NB4 (cell line): ENCODE measurements at regions not wholly inside any gene's neighbourhood (a gene's known extent, or its start where the extent isn't known, plus 50 kb on each side); places are given as distances from the start of the nearest gene placed in this dataset.

Experiments
- CTCF ChIP-seq: IDR thresholded peaks from one replicate; pipeline ENCODE4 v1.5.1; 2012; ENCODE audit warnings: low read depth, low read length
- MYC ChIP-seq: IDR thresholded peaks from 2 replicates; pipeline ENCODE4 v1.6.1; 2011; ENCODE audit warnings: low read depth, low read length

- TF ChIP-seq CTCF, result no peak
- no peak for TF ChIP-seq MYC
Observed at GRCh38 chr2:2889646-2890045, 488.0 kb downstream of the EIPR1 start.
